ENCODE measurements at regions not wholly inside any gene's neighbourhood (a gene's known extent, or its start where the extent isn't known, plus 50 kb on each side); places are given as distances from the start of the nearest gene placed in this dataset.

- TF ChIP-seq GABPA (tag; conservative IDR thresholded peaks at IDR 0.05; ENCODE audit: low read depth) (no peak), CTCF (IDR thresholded peaks at IDR 0.05 in 2 of 3, conservative IDR thresholded peaks at IDR 0.05 in 1 of 3; ENCODE audit: insufficient read depth in 2 of 3, low read depth in 1 of 3, low read length in 3 of 3) (no peak), ZNF23 (CRISPR knock-in tag; IDR thresholded peaks at IDR 0.05) (no peak), EGR1 (conservative IDR thresholded peaks at IDR 0.05) (no peak), MCM5 (IDR thresholded peaks at IDR 0.05; ENCODE audit: low read depth) (no peak), HCFC1 (IDR thresholded peaks at IDR 0.05; ENCODE audit: low read depth, low read length) (no peak), MYC (IDR thresholded peaks at IDR 0.05; ENCODE audit: low read depth, low read length) (no peak), MYC (CRISPR knock-in tag; IDR thresholded peaks at IDR 0.05; ENCODE audit: borderline replicate concordance, low read depth) (no peak)
These were observed 263.6 kb upstream of the POT1 start for GRCh38 chr7:125193263-125193662.
